Neural cell (in vitro differentiated cells): ENCODE measurements at regions not wholly inside any gene's neighbourhood (a gene's known extent, or its start where the extent isn't known, plus 50 kb on each side); places are given as distances from the start of the nearest gene placed in this dataset.

Experiments
- H2AFZ ChIP-seq: fragments of 200-600, 300-800 bp; sonication (generic), shearing (Covaris generic); 2 replicates; pipeline ENCODE4 v1.6.0; 2014; ENCODE audit warnings: low read depth, mild to moderate bottlenecking, antibody characterized with exemption, low read length, moderate library complexity
- H3F3A ChIP-seq: fragments of 200-600 bp; shearing (Covaris generic); 2 replicates; pipeline ENCODE4 v1.6.1; 2016; ENCODE audit warnings: mild to moderate bottlenecking, moderate library complexity, mixed read lengths, antibody characterized with exemption, low read length; ENCODE audit not compliant: insufficient read depth, poor library complexity, severe bottlenecking
- H3K27ac ChIP-seq: fragments of 200-600, 300-800 bp; sonication (generic), shearing (Covaris generic); 2 replicates; pipeline ENCODE4 v1.5.1; 2014; ENCODE audit warnings: mild to moderate bottlenecking, low read length, moderate library complexity
- H3K27me3 ChIP-seq: fragments of 300-800, 200-600 bp; sonication (generic), shearing (Covaris generic); 2 replicates; pipeline ENCODE4 v1.6.0; 2014; ENCODE audit warnings: mild to moderate bottlenecking, low read depth, low read length, moderate library complexity; ENCODE audit not compliant: insufficient read depth
- H3K36me3 ChIP-seq: fragments of 300-800, 200-600 bp; sonication (generic), shearing (Covaris generic); 2 replicates; pipeline ENCODE4 v1.5.1; 2014; ENCODE audit warnings: mild to moderate bottlenecking, antibody characterized with exemption, low read length, moderate library complexity; ENCODE audit not compliant: insufficient read depth
- H3K4me2 ChIP-seq: fragments of 300-800, 200-600 bp; sonication (generic), shearing (Covaris generic); 2 replicates; pipeline ENCODE4 v1.6.0; 2014; ENCODE audit warnings: mild to moderate bottlenecking, low read length
- H3K4me3 ChIP-seq: fragments of 300-800, 200-600 bp; sonication (generic), shearing (Covaris generic); 2 replicates; pipeline ENCODE4 v1.5.1; 2014; ENCODE audit warnings: mild to moderate bottlenecking, low read length, moderate library complexity
- H3K79me2 ChIP-seq: fragments of 200-600 bp; shearing (Covaris generic); replicated peaks from 2 replicates; pipeline ENCODE4 v1.6.0; 2014; ENCODE audit warnings: mild to moderate bottlenecking, low read length, moderate library complexity; ENCODE audit not compliant: insufficient read depth
- H3K9ac ChIP-seq: fragments of 300-800, 200-600 bp; sonication (generic), shearing (Covaris generic); 2 replicates; pipeline ENCODE4 v1.6.1; 2016; ENCODE audit warnings: mild to moderate bottlenecking, low read length, mixed read lengths
- H3K9me2 ChIP-seq: fragments of 200-600 bp; shearing (Covaris generic); 2 replicates; pipeline ENCODE4 v1.6.1; 2016; ENCODE audit warnings: mild to moderate bottlenecking, low read length, mixed read lengths; ENCODE audit not compliant: insufficient read depth
- H3K9me3 ChIP-seq: fragments of 200-600, 300-800 bp; sonication (generic), shearing (Covaris generic); 2 replicates; pipeline ENCODE4 v1.6.1; 2016; ENCODE audit warnings: mild to moderate bottlenecking, mixed run types, low read length, moderate library complexity, mixed read lengths
- H4K20me1 ChIP-seq: fragments of 200-600 bp; shearing (Covaris generic); 2 replicates; pipeline ENCODE4 v1.6.1; 2016; ENCODE audit warnings: mild to moderate bottlenecking, mixed run types; ENCODE audit not compliant: insufficient read depth
- EP300 ChIP-seq: fragments of 450-650 bp; conservative IDR thresholded peaks from 2 replicates; pipeline ENCODE4 v1.6.1; 2014; ENCODE audit warnings: antibody characterized with exemption, mild to moderate bottlenecking, moderate library complexity; ENCODE audit not compliant: poor library complexity, severe bottlenecking
- EZH2 ChIP-seq: fragments of 200-600, 300-800 bp; shearing (Covaris generic), sonication (generic); IDR thresholded peaks from 2 replicates; pipeline ENCODE4 v1.6.1; 2014; ENCODE audit warnings: antibody characterized with exemption, low read length, borderline replicate concordance, mild to moderate bottlenecking; ENCODE audit not compliant: insufficient read depth, poor library complexity, severe bottlenecking
- MXI1 ChIP-seq: fragments of 450-650 bp; conservative IDR thresholded peaks from 2 replicates; pipeline ENCODE4 v1.6.1; 2014; ENCODE audit warnings: antibody characterized with exemption, mild to moderate bottlenecking; ENCODE audit not compliant: poor library complexity, severe bottlenecking
- POLR2AphosphoS5 ChIP-seq: IDR thresholded peaks from 2 replicates; pipeline ENCODE4 v1.6.1; 2012
- RAD21 ChIP-seq: fragments of 450-650 bp; conservative IDR thresholded peaks from 2 replicates; pipeline ENCODE4 v1.6.1; 2014; ENCODE audit warnings: antibody characterized with exemption, mild to moderate bottlenecking, moderate library complexity
- SMC3 ChIP-seq: fragments of 450-650 bp; conservative IDR thresholded peaks from 2 replicates; pipeline ENCODE4 v1.6.1; 2014; ENCODE audit warnings: antibody characterized with exemption, mild to moderate bottlenecking, moderate library complexity; ENCODE audit not compliant: poor library complexity
- TAF1 ChIP-seq: IDR thresholded peaks from 2 replicates; pipeline ENCODE4 v1.6.1; 2012; ENCODE audit warnings: low read depth
- TF ChIP-seq, protein P1 (sequence below): IDR thresholded peaks from 2 replicates; pipeline ENCODE4 v1.6.1; 2012; ENCODE audit warnings: borderline replicate concordance
- TF ChIP-seq, protein P2 (sequence below): fragments of 450-650 bp; IDR thresholded peaks from 2 replicates; pipeline ENCODE4 v1.5.1; 2014; ENCODE audit warnings: antibody characterized with exemption, mild to moderate bottlenecking, moderate library complexity; ENCODE audit not compliant: poor library complexity, severe bottlenecking

DNA sequence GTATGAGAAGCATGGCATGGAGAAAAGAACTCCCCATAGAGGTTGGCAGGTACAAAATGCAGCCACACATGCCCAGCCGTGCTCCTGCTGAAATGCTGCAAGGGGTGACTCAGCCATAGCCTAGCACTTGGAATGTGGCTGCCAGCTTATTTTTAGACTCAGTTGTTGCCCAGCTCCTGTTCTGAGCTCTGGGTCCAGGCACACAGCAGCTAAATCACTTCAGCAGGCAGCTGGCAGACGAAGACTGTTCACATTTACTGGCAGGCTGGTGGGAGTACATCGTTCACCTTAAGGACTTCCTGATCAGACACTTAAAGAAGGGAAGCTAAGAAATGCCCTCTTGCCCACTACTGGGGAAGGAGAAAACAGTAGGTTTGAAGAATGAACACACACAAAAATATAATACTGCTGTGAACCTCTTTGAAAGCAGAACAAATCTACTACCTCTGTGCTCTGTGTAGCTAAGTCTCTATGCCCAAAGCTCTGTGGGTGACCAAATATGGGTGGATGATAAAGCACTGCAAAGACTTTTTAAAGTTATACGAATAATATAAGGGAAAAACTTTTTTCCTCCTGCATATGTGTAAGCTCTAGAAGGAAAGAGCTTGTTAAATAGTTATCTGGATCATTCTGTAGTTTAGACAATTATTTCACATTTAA lies 146.1 kb downstream of the LNPK start:
- H2AFZ ChIP-seq = no peak overlapping the region
- no peak overlapping the region for H3K4me2 ChIP-seq

DNA sequence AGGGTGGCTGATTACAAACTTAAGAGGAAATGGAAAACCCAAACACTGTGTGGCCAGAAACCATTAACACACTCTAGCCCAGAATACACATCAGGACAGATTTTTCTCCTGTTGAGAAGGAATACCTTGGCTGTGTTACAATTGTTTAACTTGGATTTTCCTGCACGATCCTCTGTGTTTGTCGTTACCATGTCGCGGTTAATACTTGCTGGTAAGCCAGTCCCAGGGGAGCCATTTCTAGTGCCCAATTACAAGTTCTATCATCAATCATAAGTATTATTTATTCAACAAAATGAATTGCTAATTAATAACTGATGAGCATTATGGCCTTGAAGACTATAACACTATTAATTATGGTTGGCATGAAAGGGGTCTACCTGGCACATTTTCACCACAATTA lies 146.8 kb downstream of the LNPK start:
- no peak overlapping the region for H3K4me2 ChIP-seq

More for the DNA sequence above, 146.1 kb downstream of the LNPK start:
- no peaks in the 10 kb centered on the region for H3K79me2 ChIP-seq
- H3K27ac ChIP-seq = no peak overlapping the region
- H4K20me1 ChIP-seq = no peaks in the 10 kb centered on the region
- no peak overlapping the region for H3K4me3 ChIP-seq
- no peak overlapping the region for H3K9ac ChIP-seq
- no peaks in the 10 kb centered on the region for H3K36me3 ChIP-seq
- no peaks in the 10 kb centered on the region for H3K9me2 ChIP-seq
- H3K9me3 ChIP-seq = no peaks in the 10 kb centered on the region
- TF ChIP-seq, protein P1, sequence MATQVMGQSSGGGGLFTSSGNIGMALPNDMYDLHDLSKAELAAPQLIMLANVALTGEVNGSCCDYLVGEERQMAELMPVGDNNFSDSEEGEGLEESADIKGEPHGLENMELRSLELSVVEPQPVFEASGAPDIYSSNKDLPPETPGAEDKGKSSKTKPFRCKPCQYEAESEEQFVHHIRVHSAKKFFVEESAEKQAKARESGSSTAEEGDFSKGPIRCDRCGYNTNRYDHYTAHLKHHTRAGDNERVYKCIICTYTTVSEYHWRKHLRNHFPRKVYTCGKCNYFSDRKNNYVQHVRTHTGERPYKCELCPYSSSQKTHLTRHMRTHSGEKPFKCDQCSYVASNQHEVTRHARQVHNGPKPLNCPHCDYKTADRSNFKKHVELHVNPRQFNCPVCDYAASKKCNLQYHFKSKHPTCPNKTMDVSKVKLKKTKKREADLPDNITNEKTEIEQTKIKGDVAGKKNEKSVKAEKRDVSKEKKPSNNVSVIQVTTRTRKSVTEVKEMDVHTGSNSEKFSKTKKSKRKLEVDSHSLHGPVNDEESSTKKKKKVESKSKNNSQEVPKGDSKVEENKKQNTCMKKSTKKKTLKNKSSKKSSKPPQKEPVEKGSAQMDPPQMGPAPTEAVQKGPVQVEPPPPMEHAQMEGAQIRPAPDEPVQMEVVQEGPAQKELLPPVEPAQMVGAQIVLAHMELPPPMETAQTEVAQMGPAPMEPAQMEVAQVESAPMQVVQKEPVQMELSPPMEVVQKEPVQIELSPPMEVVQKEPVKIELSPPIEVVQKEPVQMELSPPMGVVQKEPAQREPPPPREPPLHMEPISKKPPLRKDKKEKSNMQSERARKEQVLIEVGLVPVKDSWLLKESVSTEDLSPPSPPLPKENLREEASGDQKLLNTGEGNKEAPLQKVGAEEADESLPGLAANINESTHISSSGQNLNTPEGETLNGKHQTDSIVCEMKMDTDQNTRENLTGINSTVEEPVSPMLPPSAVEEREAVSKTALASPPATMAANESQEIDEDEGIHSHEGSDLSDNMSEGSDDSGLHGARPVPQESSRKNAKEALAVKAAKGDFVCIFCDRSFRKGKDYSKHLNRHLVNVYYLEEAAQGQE = no peak
- H3K27me3 ChIP-seq = no peaks in the 10 kb centered on the region
- peaks cover 16% of the 10 kb centered on the region for H3F3A ChIP-seq

More for the DNA sequence above, 146.8 kb downstream of the LNPK start:
- no peaks in the 10 kb centered on the region for H3K79me2 ChIP-seq
- H3K4me3 ChIP-seq = no peak overlapping the region
- peaks cover 16% of the 10 kb centered on the region for H3F3A ChIP-seq
- H3K36me3 ChIP-seq = no peaks in the 10 kb centered on the region
- no peaks in the 10 kb centered on the region for H4K20me1 ChIP-seq
- TF ChIP-seq EZH2 (no peak), EP300 (no peak), POLR2AphosphoS5 (no peak), SMC3 (no peak), RAD21 (no peak), MXI1 (no peak), TAF1 (no peak)
- TF ChIP-seq, protein P2, sequence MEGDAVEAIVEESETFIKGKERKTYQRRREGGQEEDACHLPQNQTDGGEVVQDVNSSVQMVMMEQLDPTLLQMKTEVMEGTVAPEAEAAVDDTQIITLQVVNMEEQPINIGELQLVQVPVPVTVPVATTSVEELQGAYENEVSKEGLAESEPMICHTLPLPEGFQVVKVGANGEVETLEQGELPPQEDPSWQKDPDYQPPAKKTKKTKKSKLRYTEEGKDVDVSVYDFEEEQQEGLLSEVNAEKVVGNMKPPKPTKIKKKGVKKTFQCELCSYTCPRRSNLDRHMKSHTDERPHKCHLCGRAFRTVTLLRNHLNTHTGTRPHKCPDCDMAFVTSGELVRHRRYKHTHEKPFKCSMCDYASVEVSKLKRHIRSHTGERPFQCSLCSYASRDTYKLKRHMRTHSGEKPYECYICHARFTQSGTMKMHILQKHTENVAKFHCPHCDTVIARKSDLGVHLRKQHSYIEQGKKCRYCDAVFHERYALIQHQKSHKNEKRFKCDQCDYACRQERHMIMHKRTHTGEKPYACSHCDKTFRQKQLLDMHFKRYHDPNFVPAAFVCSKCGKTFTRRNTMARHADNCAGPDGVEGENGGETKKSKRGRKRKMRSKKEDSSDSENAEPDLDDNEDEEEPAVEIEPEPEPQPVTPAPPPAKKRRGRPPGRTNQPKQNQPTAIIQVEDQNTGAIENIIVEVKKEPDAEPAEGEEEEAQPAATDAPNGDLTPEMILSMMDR = no peak
- TF ChIP-seq, protein P1 = no peak
- no peaks in the 10 kb centered on the region for H3K27me3 ChIP-seq
- H3K9me2 ChIP-seq = no peaks in the 10 kb centered on the region
- no peak overlapping the region for H3K9ac ChIP-seq
- H2AFZ ChIP-seq = no peak overlapping the region
- H3K27ac ChIP-seq = no peak overlapping the region
- H3K9me3 ChIP-seq = no peaks in the 10 kb centered on the region
